Calu3 (cell line): ENCODE measurements at regions not wholly inside any gene's neighbourhood (a gene's known extent, or its start where the extent isn't known, plus 50 kb on each side); places are given as distances from the start of the nearest gene placed in this dataset.

ENCODE experiments used
- BruUV-seq: library from RNA; stranded (reverse); fragments of 400-500 nt; replicated peaks from 2 replicates; lab custom pipeline; 2021; lab: Mats Ljungman, UMichigan
- CTCF ChIA-PET: fragments of 300-600 bp; sonication (Branson Sonifier 250); formaldehyde crosslinking; loops from one replicate; lab custom pipeline; 2022; ENCODE audit warnings: antibody characterized with exemption; lab: Charles Lee
- DNase-seq: peaks from one replicate; pipeline ENCODE4 v3.0.0; 2022
- H3K27ac Mint-ChIP-seq: one replicate; pipeline ENCODE4 v1.8.0; 2022; ENCODE audit warnings: mixed read lengths; ENCODE audit not compliant: unreplicated experiment
- H3K27me3 Mint-ChIP-seq: one replicate; pipeline ENCODE4 v1.8.0; 2022; ENCODE audit warnings: mixed read lengths; ENCODE audit not compliant: unreplicated experiment
- H3K36me3 Mint-ChIP-seq: one replicate; pipeline ENCODE4 v1.8.0; 2022; ENCODE audit warnings: mild to moderate bottlenecking, moderate library complexity, mixed read lengths; ENCODE audit not compliant: insufficient read depth, unreplicated experiment
- H3K4me1 Mint-ChIP-seq: one replicate; pipeline ENCODE4 v1.8.0; 2022; ENCODE audit warnings: mild to moderate bottlenecking, low read depth, mixed read lengths; ENCODE audit not compliant: unreplicated experiment
- H3K4me3 Mint-ChIP-seq: one replicate; pipeline ENCODE4 v1.8.0; 2022; ENCODE audit warnings: mild to moderate bottlenecking, low read depth, moderate library complexity, mixed read lengths; ENCODE audit not compliant: unreplicated experiment
- H3K9me3 Mint-ChIP-seq: one replicate; pipeline ENCODE4 v1.8.0; 2022; ENCODE audit warnings: low read depth, mixed read lengths; ENCODE audit not compliant: unreplicated experiment
- intact Hi-C: fragments of 100-400 bp; cut with micrococcal nuclease; formaldehyde crosslinking; loops from one replicate; pipeline ENCODE4 v1.10.0; 2022; ENCODE audit not compliant: unreplicated experiment
- TF ChIP-seq, protein P1 (sequence below): fragments of 200-600 bp; IDR thresholded peaks from one replicate; pipeline ENCODE4 v1.8.0; 2022; ENCODE audit warnings: antibody characterized with exemption; ENCODE audit not compliant: unreplicated experiment

- peaks cover 7% of the 10 kb centered on the region for H3K9me3 Mint-ChIP-seq
- no TSS peak for BruUV-seq
- intact Hi-C loops: no loop called here
- H3K4me3 Mint-ChIP-seq: no peak overlapping the region
- CTCF ChIA-PET: no interaction called here
- H3K36me3 Mint-ChIP-seq: no peaks in the 10 kb centered on the region
- TF ChIP-seq, protein P1, sequence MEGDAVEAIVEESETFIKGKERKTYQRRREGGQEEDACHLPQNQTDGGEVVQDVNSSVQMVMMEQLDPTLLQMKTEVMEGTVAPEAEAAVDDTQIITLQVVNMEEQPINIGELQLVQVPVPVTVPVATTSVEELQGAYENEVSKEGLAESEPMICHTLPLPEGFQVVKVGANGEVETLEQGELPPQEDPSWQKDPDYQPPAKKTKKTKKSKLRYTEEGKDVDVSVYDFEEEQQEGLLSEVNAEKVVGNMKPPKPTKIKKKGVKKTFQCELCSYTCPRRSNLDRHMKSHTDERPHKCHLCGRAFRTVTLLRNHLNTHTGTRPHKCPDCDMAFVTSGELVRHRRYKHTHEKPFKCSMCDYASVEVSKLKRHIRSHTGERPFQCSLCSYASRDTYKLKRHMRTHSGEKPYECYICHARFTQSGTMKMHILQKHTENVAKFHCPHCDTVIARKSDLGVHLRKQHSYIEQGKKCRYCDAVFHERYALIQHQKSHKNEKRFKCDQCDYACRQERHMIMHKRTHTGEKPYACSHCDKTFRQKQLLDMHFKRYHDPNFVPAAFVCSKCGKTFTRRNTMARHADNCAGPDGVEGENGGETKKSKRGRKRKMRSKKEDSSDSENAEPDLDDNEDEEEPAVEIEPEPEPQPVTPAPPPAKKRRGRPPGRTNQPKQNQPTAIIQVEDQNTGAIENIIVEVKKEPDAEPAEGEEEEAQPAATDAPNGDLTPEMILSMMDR: no peak
- no peaks in the 10 kb centered on the region for H3K4me1 Mint-ChIP-seq
- no peaks in the 10 kb centered on the region for H3K27me3 Mint-ChIP-seq
- no peak overlapping the region for H3K27ac Mint-ChIP-seq
- DNase-seq: no peak
These were observed 69.5 kb upstream of the TSLP start for GRCh38 chr5:111002036-111002435.

- H3K27ac Mint-ChIP-seq: no peak overlapping the region
- peaks cover 7% of the 10 kb centered on the region for H3K9me3 Mint-ChIP-seq
- intact Hi-C loops: no loop called here
- CTCF ChIA-PET: no interaction called here
- no peaks in the 10 kb centered on the region for H3K36me3 Mint-ChIP-seq
- no peaks in the 10 kb centered on the region for H3K4me1 Mint-ChIP-seq
- TF ChIP-seq, protein P1: no peak
- no peaks in the 10 kb centered on the region for H3K27me3 Mint-ChIP-seq
- no peak overlapping the region for H3K4me3 Mint-ChIP-seq
- no TSS peak for BruUV-seq
- no peak for DNase-seq
These were observed 67.9 kb upstream of the TSLP start for GRCh38 chr5:111003623-111004022.

DNA sequence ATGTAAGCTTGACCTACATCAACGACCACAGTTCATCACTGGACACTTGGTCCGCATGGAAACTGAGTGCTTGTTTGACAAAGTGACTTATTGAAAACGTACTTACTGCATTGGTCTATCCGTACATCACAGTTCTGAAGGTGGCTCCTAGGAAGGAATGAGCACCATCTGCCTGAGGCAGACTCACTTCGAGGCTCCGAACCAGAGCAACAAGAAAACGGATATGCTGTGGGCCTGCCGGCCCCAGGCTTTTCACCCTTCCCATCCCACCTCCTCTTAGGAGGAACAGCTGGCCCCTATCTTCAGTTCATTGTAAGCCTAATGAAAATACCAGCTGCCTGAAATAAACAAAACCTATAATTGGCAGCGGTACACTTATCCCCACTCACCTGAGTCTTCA, 67.2 kb upstream of the TSLP start:
- BruUV-seq: no TSS peak
- H3K4me3 Mint-ChIP-seq: no peak overlapping the region
- no peak for DNase-seq
- no peak overlapping the region for H3K27ac Mint-ChIP-seq
- peaks cover 7% of the 10 kb centered on the region for H3K9me3 Mint-ChIP-seq
- H3K4me1 Mint-ChIP-seq: no peaks in the 10 kb centered on the region
- CTCF ChIA-PET: no interaction called here
- TF ChIP-seq, protein P1: no peak
- H3K36me3 Mint-ChIP-seq: no peaks in the 10 kb centered on the region
- H3K27me3 Mint-ChIP-seq: no peaks in the 10 kb centered on the region
- intact Hi-C loops: no loop called here

- no peaks in the 10 kb centered on the region for H3K36me3 Mint-ChIP-seq
- peaks cover 9% of the 10 kb centered on the region for H3K4me1 Mint-ChIP-seq
- BruUV-seq: no TSS peak
- no peak for DNase-seq
- CTCF ChIA-PET: no interaction called here
- no peak overlapping the region for H3K27ac Mint-ChIP-seq
- H3K9me3 Mint-ChIP-seq: no peaks in the 10 kb centered on the region
- no peaks in the 10 kb centered on the region for H3K27me3 Mint-ChIP-seq
- H3K4me3 Mint-ChIP-seq: no peak overlapping the region
- TF ChIP-seq, protein P1: no peak
- intact Hi-C loops: no loop called here
These were observed 60.7 kb upstream of the TSLP start for GRCh38 chr5:111010783-111011182.
